GM18868 (cell line): ENCODE measurements at regions not wholly inside any gene's neighbourhood (a gene's known extent, or its start where the extent isn't known, plus 50 kb on each side); places are given as distances from the start of the nearest gene placed in this dataset.
"Not testable (repeated sequence)": the region's sequence is repeated elsewhere in the genome, so short reads cannot be mapped to it uniquely, and the experiment has no call there.

Experiments used
- ATAC-seq: cut with Tn5 transposase; IDR thresholded peaks from one replicate; pipeline ENCODE4 v1.9.1; 2021; ENCODE audit warnings: mild to moderate bottlenecking, moderate library complexity; ENCODE audit not compliant: unreplicated experiment

GRCh38 chr5:57002959-57003485 lies 51.1 kb upstream of the MIER3 start:
- ATAC-seq = no peak

- ATAC-seq = not testable (repeated sequence)
Observed at GRCh38 chr5:57003566-57003965, 51.6 kb upstream of the MIER3 start.

- no peak for ATAC-seq
Observed at GRCh38 chr5:57004800-57005199, 52.9 kb upstream of the MIER3 start.

GRCh38 chr5:57007344-57007743 lies 55.4 kb upstream of the MIER3 start:
- ATAC-seq = peak; percentile 99

- ATAC-seq = no peak
Observed at GRCh38 chr5:57009811-57010210, 57.9 kb upstream of the MIER3 start.

GRCh38 chr5:57010786-57011185 lies 58.9 kb upstream of the MIER3 start:
- ATAC-seq = no peak

GRCh38 chr5:57012511-57012910 lies 60.6 kb upstream of the MIER3 start:
- ATAC-seq = no peak

- ATAC-seq = no peak
Observed at GRCh38 chr5:57025961-57026360, 74.0 kb upstream of the MIER3 start.

- ATAC-seq = no peak
Observed at GRCh38 chr5:57028161-57028560, 76.2 kb upstream of the MIER3 start.

GRCh38 chr5:57032151-57032551 lies 80.2 kb upstream of the MIER3 start:
- no peak for ATAC-seq

GRCh38 chr5:57033103-57033502 lies 81.2 kb upstream of the MIER3 start:
- ATAC-seq = no peak

GRCh38 chr5:57033503-57033902 lies 81.6 kb upstream of the MIER3 start:
- ATAC-seq = no peak

- ATAC-seq = no peak
Observed at GRCh38 chr5:57034201-57034916, 82.4 kb upstream of the MIER3 start.

GRCh38 chr5:57035955-57036354 lies 84.0 kb upstream of the MIER3 start:
- no peak for ATAC-seq

- ATAC-seq = no peak
Observed at GRCh38 chr5:57036761-57037160, 84.8 kb upstream of the MIER3 start.

- ATAC-seq = no peak
Observed at GRCh38 chr5:57037355-57037754, 85.4 kb upstream of the MIER3 start.

GRCh38 chr5:57041570-57041969 lies 89.6 kb upstream of the MIER3 start:
- no peak for ATAC-seq

GRCh38 chr5:57042524-57042931 lies 90.6 kb upstream of the MIER3 start:
- no peak for ATAC-seq

- no peak for ATAC-seq
Observed at GRCh38 chr5:57054135-57054534, 102.2 kb upstream of the MIER3 start.

- no peak for ATAC-seq
Observed at GRCh38 chr5:57054671-57055070, 102.7 kb upstream of the MIER3 start.

- no peak for ATAC-seq
Observed at GRCh38 chr5:57055731-57056130, 103.8 kb upstream of the MIER3 start.

GRCh38 chr5:57063773-57064172 lies 110.1 kb upstream of the GPBP1 start:
- no peak for ATAC-seq
